Neural crest cell (in vitro differentiated cells): ENCODE measurements at regions not wholly inside any gene's neighbourhood (a gene's known extent, or its start where the extent isn't known, plus 50 kb on each side); places are given as distances from the start of the nearest gene placed in this dataset.

ENCODE experiments used
- DNase-seq: peaks from one replicate; pipeline ENCODE4 v3.0.0; 2021; ENCODE audit warnings: low read depth, mixed read lengths, low spot score
- H3K27ac Mint-ChIP-seq: one replicate; pipeline ENCODE4 v1.8.0; 2021; ENCODE audit warnings: mild to moderate bottlenecking, mixed read lengths; ENCODE audit not compliant: unreplicated experiment
- H3K27me3 Mint-ChIP-seq: 2 replicates; pipeline ENCODE4 v1.8.0; 2021; ENCODE audit warnings: low read depth, mild to moderate bottlenecking, mixed read lengths
- H3K36me3 Mint-ChIP-seq: 2 replicates; pipeline ENCODE4 v1.8.0; 2021; ENCODE audit warnings: low read depth, mild to moderate bottlenecking, mixed read lengths
- H3K4me1 Mint-ChIP-seq: 2 replicates; pipeline ENCODE4 v1.8.0; 2021; ENCODE audit warnings: mixed read lengths
- H3K4me3 Mint-ChIP-seq: one replicate; pipeline ENCODE4 v1.8.0; 2021; ENCODE audit warnings: mild to moderate bottlenecking, mixed read lengths
- H3K9me3 Mint-ChIP-seq: 2 replicates; pipeline ENCODE4 v1.8.0; 2021; ENCODE audit warnings: mixed read lengths
- TF ChIP-seq, protein P1 (sequence below): fragments of 200-600 bp; sonication (generic); conservative IDR thresholded peaks from 2 replicates; pipeline ENCODE4 v1.5.0; 2021; ENCODE audit warnings: antibody characterized with exemption, mild to moderate bottlenecking

DNA sequence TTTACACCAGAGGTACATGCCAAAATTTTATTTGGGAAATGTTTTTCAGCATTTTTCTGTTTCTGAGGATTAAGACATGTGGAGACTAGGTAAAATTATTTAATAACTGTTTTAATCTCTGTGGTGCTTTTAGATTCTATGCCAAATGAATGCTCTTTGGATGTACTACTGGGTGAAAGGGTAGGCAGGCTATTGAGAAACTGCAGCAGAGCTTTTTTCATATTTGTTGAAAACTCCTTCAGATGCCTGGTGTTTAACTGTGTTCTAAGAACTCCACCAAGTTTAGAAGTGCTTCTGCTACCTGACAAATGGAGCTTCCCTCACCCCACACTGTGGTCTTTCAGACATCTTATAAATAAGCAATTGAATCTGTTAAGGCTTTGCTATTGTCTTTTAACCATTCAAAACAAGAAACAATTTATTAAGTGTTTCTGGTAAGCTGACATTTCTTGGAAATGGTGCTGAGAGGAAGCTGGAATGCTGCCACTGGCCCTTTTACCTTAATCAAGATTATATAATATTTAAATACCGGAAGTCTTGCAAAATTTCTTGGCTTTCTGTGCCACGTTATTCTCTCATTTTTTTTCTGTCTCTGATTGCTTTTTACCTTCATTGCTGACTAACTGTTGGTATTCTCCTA, 51.2 kb upstream of the CYSLTR1 start:
- no peaks in the 10 kb centered on the region for H3K27me3 Mint-ChIP-seq
- no peaks in the 10 kb centered on the region for H3K36me3 Mint-ChIP-seq
- H3K4me3 Mint-ChIP-seq, result no peak overlapping the region
- H3K27ac Mint-ChIP-seq, result no peak overlapping the region
- H3K9me3 Mint-ChIP-seq, result peaks cover 3% of the 10 kb centered on the region
- DNase-seq, result no peak
- no peaks in the 10 kb centered on the region for H3K4me1 Mint-ChIP-seq
- TF ChIP-seq, protein P1, sequence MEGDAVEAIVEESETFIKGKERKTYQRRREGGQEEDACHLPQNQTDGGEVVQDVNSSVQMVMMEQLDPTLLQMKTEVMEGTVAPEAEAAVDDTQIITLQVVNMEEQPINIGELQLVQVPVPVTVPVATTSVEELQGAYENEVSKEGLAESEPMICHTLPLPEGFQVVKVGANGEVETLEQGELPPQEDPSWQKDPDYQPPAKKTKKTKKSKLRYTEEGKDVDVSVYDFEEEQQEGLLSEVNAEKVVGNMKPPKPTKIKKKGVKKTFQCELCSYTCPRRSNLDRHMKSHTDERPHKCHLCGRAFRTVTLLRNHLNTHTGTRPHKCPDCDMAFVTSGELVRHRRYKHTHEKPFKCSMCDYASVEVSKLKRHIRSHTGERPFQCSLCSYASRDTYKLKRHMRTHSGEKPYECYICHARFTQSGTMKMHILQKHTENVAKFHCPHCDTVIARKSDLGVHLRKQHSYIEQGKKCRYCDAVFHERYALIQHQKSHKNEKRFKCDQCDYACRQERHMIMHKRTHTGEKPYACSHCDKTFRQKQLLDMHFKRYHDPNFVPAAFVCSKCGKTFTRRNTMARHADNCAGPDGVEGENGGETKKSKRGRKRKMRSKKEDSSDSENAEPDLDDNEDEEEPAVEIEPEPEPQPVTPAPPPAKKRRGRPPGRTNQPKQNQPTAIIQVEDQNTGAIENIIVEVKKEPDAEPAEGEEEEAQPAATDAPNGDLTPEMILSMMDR, result no peak
